ENCODE measurements at regions not wholly inside any gene's neighbourhood (a gene's known extent, or its start where the extent isn't known, plus 50 kb on each side); places are given as distances from the start of the nearest gene placed in this dataset.

DNA sequence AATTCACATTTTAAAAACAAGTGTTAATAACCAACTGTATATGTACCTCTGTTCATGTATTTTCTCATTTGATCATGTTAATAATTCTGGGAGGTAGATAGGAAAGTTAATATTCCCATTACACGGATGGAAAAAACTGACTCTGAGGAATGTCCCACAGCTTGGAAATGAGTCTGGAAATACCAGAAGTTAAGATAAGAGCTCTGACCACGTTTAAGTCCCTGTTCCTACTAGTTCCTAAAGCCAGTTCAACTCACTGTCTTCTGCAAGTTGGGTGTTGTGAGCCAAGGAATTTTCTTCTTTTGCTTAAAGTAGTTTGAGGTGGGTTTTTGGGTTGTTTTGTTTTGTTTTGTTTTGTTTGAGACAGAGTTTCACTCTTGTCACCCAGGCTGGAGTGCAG lies 104.5 kb downstream of the TMEM30B start:
- intact Hi-C loops (cut with DNase I): no loop called here
- H3K27ac ChIP-seq: no peak overlapping the region
- H3K27me3 ChIP-seq (replicated peaks; ENCODE audit: insufficient read depth): no peaks in the 10 kb centered on the region
- 59% methylated on average over 2 of the region's 2 CpGs for WGBS
- H3K4me3 ChIP-seq: no peak overlapping the region
- H3K36me3 ChIP-seq: no peaks in the 10 kb centered on the region
- no peaks in the 10 kb centered on the region for H3K4me1 ChIP-seq (replicated peaks)
- DNase-seq (ENCODE audit: low spot score): no peak
- H3K9me3 ChIP-seq: no peaks in the 10 kb centered on the region
- no peak for TF ChIP-seq POLR2A (IDR thresholded peaks at IDR 0.05)
- TF ChIP-seq, protein P1, sequence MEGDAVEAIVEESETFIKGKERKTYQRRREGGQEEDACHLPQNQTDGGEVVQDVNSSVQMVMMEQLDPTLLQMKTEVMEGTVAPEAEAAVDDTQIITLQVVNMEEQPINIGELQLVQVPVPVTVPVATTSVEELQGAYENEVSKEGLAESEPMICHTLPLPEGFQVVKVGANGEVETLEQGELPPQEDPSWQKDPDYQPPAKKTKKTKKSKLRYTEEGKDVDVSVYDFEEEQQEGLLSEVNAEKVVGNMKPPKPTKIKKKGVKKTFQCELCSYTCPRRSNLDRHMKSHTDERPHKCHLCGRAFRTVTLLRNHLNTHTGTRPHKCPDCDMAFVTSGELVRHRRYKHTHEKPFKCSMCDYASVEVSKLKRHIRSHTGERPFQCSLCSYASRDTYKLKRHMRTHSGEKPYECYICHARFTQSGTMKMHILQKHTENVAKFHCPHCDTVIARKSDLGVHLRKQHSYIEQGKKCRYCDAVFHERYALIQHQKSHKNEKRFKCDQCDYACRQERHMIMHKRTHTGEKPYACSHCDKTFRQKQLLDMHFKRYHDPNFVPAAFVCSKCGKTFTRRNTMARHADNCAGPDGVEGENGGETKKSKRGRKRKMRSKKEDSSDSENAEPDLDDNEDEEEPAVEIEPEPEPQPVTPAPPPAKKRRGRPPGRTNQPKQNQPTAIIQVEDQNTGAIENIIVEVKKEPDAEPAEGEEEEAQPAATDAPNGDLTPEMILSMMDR (IDR thresholded peaks at IDR 0.05): no peak

DNA sequence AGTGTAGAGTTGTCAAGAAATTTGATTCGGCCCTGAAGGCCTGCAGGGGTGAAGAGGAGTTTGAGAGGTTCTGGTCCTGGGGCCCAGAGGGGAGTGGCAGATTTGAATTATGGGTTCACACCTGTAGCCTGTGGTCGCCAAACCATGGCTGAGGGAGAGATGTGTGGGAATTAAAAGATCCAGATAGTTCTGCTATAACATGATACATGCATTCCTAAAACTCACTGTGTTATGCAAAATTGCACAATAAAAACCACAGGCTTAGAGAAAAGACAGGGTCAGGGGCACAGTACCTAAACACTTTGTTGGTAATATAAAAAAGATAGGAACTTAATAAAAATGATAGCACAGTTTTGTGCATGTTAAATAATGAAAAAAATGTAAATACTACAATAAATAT lies 106.2 kb downstream of the TMEM30B start:
- H3K9me3 ChIP-seq: no peaks in the 10 kb centered on the region
- no peaks in the 10 kb centered on the region for H3K36me3 ChIP-seq
- WGBS: 77% methylated on average over 2 of the region's 2 CpGs
- no peak overlapping the region for H3K4me3 ChIP-seq
- DNase-seq (ENCODE audit: low spot score): no peak
- intact Hi-C loops (cut with DNase I): no loop called here
- H3K4me1 ChIP-seq (replicated peaks): no peaks in the 10 kb centered on the region
- H3K27me3 ChIP-seq (replicated peaks; ENCODE audit: insufficient read depth): no peaks in the 10 kb centered on the region
- TF ChIP-seq, protein P1 (IDR thresholded peaks at IDR 0.05): no peak
- TF ChIP-seq POLR2A (IDR thresholded peaks at IDR 0.05) (no peak), POLR2AphosphoS5 (IDR thresholded peaks at IDR 0.05) (no peak)
- no peak overlapping the region for H3K27ac ChIP-seq

DNA sequence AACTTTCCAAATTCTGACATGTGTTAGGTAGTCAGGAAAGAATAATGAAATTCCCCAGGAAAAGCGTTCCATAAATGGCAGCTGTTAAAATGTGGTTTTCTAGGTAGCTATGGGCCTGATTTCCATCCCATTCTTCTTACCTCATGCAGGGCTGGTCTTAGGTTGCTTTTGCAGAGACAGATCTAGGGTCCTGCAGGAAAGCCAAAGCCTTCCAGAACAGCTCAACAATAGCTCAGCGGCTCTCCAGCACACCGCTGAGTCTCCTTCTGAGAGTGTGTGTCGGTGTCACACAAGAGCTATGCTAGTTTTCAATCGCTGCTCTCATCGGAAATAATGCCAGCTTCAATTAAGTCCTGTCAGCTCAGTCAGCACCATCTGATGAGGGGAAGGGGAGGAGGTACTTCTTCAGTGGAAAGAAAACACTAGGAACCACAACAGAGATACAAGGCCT lies 106.7 kb downstream of the TMEM30B start:
- TF ChIP-seq, protein P1 (IDR thresholded peaks at IDR 0.05): no peak
- TF ChIP-seq POLR2AphosphoS5 (IDR thresholded peaks at IDR 0.05) (no peak), POLR2A (IDR thresholded peaks at IDR 0.05) (no peak)
- Histone ChIP-seq H3K9me3 (no peaks in the 10 kb centered on the region), H3K4me1 (replicated peaks) (no peaks in the 10 kb centered on the region), H3K27ac (no peak overlapping the region), H3K4me3 (no peak overlapping the region), H3K36me3 (no peaks in the 10 kb centered on the region), H3K27me3 (replicated peaks; ENCODE audit: insufficient read depth) (no peaks in the 10 kb centered on the region)
- 85% methylated on average over 6 of the region's 6 CpGs for WGBS
- intact Hi-C loops (cut with DNase I): no loop called here
- DNase-seq (ENCODE audit: low spot score): no peak

DNA sequence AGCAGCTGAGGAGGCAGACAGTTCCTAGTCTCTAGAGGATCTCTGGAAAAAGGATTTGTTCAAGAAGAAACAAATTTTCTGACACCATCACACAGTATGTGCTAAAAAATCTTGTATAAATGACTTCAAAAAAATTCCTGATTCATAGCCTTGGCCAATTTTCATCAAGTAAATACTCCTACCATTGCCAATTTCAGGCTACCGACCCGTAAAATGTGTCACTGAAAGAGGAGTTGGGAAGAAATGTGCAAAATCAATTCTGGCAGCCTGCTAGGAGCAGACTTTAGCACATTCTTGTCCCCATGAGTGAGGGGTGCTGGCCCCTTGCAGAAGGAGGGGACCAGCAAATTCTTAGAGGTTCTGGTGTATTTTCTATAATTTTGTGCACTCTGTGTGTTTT lies 109.4 kb downstream of the TMEM30B start:
- Histone ChIP-seq H3K27me3 (replicated peaks; ENCODE audit: insufficient read depth) (no peaks in the 10 kb centered on the region), H3K27ac (no peak overlapping the region), H3K36me3 (no peaks in the 10 kb centered on the region), H3K9me3 (no peaks in the 10 kb centered on the region), H3K4me1 (replicated peaks) (no peaks in the 10 kb centered on the region), H3K4me3 (no peak overlapping the region)
- WGBS: 17% methylated on average over 2 of the region's 2 CpGs
- DNase-seq (ENCODE audit: low spot score): no peak
- intact Hi-C loops (cut with DNase I): no loop called here
- TF ChIP-seq POLR2AphosphoS5 (IDR thresholded peaks at IDR 0.05) (no peak), POLR2A (IDR thresholded peaks at IDR 0.05) (no peak)
- TF ChIP-seq, protein P1 (IDR thresholded peaks at IDR 0.05): no peak

DNA sequence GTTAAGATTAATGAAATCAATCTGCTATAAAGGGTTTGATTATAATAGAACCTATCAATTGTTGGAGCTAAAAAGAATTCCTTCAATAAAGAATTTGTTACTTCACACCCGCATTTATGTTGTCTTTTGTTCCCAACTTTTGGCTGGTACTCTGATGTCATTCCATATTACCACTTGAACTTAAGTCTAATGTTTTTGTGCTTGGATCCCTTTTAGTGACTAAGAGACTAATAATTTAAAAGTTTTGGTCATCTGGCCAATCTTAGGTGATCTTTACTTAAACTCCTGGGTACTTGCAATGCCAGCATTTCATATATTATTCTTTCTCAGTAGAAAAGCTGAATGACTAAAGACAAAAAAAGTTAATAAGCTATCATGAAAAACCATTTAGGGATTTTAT lies 113.0 kb downstream of the TMEM30B start:
- Histone ChIP-seq H3K36me3 (no peaks in the 10 kb centered on the region), H3K4me1 (replicated peaks) (no peaks in the 10 kb centered on the region), H3K27ac (no peak overlapping the region), H3K4me3 (no peak overlapping the region), H3K9me3 (no peaks in the 10 kb centered on the region), H3K27me3 (replicated peaks; ENCODE audit: insufficient read depth) (no peaks in the 10 kb centered on the region)
- intact Hi-C loops (cut with DNase I): no loop called here
- no peak for DNase-seq (ENCODE audit: low spot score)
- TF ChIP-seq, protein P1 (IDR thresholded peaks at IDR 0.05): no peak
- TF ChIP-seq POLR2A (IDR thresholded peaks at IDR 0.05) (no peak), POLR2AphosphoS5 (IDR thresholded peaks at IDR 0.05) (no peak)
- 90% methylated on average over 1 of the region's 1 CpG for WGBS
